ENCODE measurements at regions not wholly inside any gene's neighbourhood (a gene's known extent, or its start where the extent isn't known, plus 50 kb on each side); places are given as distances from the start of the nearest gene placed in this dataset.

GRCh38 chr1:55640708-55641473 is 425.7 kb upstream of the USP24 start:
- no peak for TF ChIP-seq CTCF (IDR thresholded peaks at IDR 0.05)
- TF ChIP-seq POLR2A (IDR thresholded peaks at IDR 0.05) = no peak

Data from lower leg skin (tissue), 3 donors.